ENCODE measurements at regions not wholly inside any gene's neighbourhood (a gene's known extent, or its start where the extent isn't known, plus 50 kb on each side); places are given as distances from the start of the nearest gene placed in this dataset.
"Not testable (repeated sequence)": the region's sequence is repeated elsewhere in the genome, so short reads cannot be mapped to it uniquely, and the experiment has no call there.

DNA sequence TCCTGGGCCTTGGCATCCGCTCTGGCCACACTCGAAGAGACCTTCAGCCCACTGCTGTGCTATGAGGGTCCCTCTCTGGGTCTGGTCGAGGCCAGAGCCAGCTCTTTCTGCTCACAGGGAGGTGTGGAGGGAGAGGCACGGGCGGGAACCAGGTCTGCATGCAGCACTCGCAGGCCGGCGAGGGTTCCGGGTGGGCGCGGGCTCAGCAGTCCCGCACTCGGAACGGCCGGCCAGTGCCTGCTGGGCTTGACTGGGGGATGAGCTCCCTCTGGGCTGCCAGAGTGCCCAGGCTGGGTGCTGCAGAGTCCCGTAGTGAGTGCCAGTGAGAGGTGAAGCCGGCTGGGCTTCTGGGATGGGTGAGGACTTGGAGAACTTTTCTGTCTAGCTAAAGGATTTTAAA lies 882.7 kb downstream of the XPNPEP1 start:
- DNase-seq: no peak

DNA sequence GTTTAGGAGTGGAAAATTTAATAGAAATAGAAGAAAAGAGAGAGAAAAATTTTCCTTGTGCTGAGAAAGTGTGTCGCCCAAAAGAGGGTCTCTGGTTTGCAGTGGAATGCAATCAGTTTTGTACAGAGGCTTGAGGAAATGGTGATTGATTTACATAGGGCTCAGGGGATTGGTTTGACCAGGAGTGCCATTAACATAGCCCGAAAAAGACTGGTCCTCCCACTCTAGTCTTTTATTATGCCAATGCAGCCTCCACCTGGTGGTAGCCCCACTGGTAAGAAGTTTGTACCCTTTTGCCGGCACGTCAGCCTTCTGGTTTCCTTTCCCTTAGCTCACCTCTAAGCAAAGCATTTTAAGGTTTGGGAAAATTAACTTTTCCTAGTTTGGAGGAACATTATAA lies 885.3 kb downstream of the XPNPEP1 start:
- DNase-seq: no peak

DNA sequence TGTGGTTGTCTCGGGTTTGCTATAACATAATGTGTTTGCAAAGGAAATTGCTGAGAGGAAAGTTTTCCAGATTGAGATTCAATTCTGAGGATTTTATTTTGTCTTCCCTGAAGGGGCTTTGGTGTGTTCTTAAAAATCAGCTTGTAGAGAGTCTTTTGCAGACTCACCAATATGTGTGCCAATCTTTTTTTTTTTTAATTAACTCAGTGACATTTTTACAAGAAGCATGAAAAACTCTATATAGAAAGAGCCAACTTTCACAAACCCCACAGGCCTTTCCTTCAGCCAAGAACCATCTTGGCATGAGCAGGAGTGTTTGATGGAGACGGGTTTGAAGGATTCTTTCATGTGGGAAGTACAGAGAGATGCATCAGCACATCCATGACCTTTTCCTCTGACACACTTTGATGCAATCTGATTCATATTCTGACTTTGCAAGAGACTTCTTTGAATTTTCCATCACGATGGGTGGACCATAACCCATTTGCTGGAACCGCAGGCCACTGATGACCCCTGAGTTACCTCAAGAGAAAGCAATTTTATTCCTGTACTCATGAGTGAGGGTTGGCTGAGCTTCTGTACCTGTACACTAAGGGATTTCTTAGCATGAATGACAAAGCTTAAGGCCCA lies 892.6 kb downstream of the XPNPEP1 start:
- DNase-seq: no peak

DNA sequence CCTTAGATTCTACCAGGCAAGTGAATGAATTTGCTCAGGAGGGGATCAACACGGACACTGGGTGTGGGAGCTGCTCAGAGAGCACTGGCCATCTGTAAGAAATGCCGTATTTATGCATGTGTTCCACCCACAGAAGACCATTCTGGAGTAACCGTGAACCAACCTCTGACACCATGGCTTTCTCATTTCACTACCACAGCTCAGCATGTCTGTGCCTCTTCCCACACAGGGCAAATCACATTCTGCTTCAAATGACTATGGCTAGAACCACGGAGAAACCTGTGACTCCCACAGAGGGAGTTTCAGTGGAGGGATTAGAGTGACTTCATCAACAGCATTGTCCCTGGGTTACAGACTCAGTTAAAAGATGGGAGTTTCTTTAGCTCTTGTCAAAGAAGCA lies 893.4 kb downstream of the XPNPEP1 start:
- no peak for DNase-seq

DNA sequence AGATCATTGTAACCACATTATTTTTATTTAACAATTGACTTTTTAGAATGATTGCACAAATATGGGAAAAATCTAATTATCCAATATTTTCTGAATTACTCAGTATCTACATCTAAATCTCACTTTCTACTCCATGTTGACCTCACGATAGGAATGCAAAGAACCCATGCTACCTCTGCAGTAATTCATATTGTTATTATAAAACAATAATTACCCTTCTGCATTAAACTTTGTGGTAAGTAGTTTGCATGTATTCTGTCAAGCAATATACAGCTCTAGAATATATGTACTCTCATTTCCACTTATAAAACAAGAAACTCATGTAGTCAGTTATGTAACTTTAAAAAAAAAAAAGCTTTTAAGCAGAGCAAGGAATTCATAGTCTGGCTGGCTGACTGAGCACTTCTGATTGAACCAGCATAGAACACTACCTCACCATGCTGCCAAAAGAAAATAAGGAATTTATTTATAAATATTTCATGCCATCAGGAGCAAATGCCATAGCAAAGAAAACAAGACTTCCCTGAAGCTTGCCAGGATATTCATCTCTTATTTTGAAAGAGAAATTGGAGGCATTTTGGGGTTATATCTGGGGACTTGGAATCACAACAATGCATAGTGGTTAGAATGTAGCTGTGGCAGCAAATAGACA lies 895.7 kb downstream of the XPNPEP1 start:
- no peak for DNase-seq

DNA sequence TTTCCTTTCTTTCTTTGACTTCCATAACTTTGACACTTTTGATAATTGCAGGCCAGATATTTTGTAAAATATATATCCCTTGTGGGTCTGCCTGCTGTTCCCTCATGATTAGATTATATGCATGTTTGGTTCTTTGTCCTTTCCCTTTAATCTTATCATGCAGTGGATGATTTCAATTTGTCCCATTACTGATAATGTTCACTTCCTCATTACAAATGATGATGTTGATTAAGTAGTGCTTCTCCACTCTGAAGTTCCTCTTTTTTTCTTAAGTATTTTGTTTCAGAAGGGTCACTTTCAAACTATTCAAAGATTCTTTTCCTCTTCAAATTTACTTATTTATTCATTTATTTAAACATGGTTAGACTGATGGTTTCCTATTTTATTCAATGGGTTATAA lies 898.1 kb downstream of the XPNPEP1 start:
- DNase-seq: no peak

DNA sequence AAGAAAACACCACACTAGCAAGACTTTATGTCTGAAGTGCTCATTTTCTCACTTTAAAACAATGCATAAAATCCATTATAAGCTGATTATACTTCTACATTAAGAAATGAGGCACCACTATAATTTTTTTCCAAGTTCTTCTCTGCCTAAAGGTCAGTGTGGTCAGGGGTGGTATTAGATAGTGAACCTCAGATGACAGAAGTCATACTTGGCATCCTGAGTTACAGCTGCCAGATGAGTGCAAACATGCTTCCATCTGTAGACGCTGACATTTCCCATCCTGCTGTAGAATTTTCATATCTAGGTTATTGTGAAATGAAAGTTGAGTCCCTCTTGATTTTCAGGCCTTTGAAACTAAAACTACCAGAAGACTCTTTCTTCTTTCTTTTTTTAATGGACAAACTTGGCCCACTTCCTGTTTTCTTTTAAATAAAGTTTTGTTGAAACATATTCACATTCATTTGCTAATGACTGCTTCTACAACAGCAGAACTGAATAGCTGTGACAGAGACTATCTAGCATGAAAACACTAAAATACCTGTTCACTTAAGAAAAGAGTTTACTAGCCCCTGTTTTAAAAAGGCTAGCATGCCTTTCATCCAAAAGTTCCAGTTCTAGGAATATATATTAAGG lies 900.8 kb downstream of the XPNPEP1 start:
- DNase-seq: no peak

DNA sequence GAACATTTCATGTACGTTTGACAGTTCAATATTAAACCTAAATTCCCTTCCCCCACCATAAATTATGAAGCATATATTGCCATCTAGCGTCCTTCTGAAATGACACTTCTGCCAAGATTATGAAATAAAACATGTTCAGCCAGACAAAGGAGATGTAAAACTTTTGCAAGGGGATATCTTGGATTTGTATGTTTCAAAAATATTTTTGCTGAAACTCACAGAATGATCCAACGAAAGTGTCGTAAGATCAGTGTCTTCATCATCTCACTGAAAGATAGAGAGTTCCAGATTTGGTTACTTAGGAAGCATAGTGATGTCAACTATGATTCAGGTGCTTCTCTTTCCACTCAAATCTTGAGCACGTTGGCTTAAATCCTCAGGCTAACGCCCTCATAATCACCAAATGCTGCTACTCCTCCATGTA lies 904.3 kb downstream of the XPNPEP1 start:
- DNase-seq: no peak

DNA sequence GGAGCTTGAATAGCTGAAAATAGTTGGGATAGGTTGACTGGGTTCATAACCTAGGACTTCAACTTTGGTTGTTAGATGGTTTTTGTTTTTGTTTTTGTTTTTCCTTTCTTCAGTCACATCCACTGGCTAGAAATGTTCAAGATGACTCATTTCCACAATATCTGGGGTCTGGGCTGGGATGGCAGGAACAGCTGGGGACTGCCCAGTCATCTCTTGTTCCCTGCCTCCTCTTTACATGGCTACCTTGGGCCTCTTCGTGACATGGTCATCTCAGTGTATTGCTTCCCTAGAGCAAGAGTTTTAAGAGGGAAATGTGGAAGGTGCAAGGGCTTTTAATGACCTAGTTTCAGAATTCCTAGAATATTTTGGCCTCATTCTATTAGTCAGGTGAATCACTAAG lies 915.8 kb downstream of the XPNPEP1 start:
- DNase-seq: no peak

DNA sequence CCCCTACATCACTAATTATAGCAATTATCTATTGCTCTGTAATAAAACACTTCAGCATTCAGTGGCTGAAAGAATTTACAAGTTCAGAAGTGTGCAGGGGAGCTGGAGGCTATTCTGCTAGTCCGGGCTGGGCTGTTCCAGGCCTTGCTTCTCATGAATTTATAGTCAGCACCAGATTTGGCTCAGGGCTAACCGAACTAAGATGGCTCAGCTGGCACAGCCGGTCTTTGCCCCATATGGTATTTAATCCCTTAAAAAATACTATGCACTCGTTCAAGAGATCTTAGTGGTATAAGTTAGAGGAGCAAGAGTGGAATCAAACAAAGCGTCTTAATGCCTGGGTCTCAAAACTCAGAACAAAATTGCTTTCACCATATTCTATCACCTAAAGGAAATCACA lies 932.9 kb downstream of the XPNPEP1 start:
- no peak for DNase-seq

DNA sequence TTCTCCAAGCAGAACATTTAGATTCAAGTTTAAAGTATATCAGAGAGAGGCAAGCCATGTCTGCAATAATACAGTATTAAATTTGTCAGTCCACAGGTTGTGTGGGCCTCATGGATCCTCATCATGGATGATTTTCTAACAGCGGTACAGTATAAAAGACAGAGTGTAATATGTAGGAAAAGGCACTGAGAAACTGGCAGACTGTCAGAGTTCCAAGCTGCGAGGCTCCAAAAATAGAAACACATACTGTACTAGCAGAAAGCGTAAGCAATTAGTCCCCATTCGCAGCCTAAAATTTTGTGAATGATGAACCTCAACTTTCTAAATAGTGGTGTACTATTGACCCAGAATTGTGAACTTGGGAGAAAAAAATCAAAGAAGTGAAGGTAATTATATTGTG lies 933.3 kb downstream of the XPNPEP1 start:
- no peak for DNase-seq

DNA sequence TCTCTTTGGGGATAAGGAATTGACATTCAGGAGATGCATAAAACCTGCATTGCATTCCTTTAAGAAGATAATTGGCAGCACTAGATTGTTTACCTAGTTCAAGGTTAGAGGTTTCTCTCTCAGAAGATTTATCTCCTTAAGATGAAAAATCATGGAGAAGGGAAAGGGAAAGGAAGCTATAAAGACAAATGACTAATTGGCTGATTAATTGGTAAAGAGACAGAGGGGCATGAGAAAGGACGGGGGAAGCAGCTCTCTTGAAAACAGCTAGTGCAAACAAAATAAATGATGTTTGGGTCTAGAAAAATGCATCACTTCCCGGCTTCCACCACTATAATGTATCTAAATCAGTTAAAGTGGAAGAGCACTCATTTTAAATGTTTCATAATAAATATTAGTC lies 941.2 kb downstream of the XPNPEP1 start:
- no peak for DNase-seq

DNA sequence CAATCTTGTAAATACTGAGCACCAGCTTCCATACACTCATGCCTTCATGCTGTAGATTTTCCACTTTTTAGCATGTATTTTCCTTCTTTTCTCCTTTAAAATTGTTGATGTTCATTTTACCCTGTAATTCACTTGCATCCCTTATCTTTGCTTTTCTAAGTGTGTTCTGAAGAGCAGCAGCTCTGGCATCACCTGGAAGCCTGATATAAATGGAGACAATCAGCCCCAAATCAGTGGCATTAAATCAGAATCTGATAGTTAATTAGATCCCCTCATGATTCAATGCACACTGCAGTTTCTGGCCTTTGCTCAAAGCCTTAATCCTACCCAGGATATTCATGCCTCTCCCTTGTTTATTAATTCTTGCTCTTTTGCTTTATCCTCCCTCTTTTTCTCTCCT lies 942.4 kb downstream of the XPNPEP1 start:
- DNase-seq: no peak

DNA sequence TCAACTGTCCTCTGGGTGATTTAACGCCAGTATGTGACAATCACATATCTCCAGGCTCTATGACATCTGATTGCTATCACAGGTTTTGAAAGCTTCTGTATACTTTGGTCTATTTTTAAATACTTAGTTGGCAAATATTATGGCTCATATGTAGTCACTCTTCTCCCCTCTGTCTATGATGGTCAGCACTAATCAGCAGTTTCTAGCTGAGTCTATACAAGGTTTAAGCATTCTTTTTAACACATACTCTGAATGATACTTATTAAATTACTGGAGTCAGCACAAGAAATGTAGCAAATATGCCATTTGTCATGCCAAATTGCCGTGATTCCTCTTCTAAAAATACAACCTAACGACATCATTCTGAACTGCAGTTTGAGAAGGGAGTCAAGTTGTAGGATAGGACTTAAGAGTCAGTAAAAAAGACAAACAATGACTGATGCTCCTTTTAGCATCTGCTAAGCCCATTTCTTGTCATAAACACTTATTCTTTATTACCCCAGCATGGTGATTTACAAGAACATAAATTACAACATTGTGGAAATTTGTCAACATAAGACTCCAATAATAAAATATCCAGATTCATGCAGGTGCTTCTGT lies 947.8 kb downstream of the XPNPEP1 start:
- DNase-seq: no peak

DNA sequence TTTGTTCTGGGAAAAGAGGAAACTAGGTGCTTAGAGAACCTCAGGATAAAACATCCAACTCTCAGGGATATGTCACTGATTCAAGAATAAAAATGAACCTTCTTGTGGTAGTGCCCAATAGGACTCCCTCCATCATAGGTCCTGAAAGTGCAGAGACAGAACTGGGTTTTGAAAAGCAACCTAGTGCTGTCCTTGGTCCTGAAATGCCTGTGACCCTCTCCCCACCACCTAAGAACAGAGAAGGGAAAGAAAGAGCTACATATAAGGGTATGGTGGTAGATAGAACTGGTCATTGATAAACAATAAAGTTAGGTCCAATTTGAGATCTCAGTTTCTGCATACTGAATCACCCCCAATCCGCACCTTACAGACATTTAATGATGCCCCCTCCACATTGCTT lies 953.3 kb downstream of the XPNPEP1 start:
- no peak for DNase-seq

DNA sequence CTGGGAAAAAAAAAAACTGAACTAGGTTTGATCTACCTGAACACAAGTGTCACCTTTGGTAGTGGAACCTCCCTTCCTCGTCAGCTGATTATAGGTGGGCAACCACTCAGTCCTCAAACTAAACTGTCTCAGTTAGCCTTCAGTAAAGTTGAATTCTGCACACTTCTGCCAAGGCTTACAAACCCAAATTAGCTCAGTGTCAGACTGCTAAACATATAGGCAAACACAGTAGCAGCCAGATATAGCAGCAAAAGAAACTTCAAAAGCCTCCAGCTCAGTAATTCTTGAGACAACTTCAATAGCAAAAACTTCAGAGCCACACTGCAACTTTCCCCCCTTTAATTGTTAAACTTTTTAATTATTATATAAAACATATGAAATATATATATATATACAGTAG lies 956.9 kb downstream of the XPNPEP1 start:
- no peak for DNase-seq

DNA sequence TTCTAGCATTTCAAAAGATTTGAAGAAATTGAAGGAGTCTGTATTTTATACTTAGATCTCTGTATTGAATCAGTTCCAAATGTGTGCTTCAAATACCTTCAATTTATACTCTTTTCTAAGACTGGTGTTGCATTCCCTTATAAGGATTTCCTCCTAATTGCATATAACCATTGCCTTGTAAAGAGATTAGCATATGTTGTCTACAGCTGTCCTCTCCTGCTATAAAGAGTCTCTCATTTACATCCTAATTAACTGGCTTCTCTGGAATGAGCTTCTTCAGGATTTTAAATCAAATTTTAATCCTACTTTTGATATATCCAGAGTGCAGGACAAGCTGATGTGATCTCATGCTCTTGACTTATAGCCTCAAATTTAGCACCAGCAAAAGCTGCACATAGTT lies 957.3 kb downstream of the XPNPEP1 start:
- DNase-seq: no peak

DNA sequence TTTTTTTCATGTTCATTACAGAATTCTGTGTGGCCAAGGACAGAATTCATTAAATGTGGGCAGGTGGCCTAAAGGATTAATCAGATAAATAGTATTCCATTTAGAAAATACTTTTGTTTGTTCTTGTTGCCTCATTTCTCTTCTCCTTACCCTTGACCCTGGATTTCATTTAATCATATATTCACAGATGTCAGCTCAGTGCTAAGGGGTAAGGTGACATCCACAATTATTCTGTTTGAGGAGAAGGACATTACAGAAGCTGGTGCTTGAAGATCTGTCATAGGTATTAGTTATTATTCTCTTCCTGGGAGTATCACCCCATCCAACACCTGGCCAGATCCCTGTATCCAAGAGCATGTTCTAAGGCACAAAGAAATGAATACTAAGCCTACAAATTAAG lies 961.1 kb downstream of the XPNPEP1 start:
- no peak for DNase-seq

DNA sequence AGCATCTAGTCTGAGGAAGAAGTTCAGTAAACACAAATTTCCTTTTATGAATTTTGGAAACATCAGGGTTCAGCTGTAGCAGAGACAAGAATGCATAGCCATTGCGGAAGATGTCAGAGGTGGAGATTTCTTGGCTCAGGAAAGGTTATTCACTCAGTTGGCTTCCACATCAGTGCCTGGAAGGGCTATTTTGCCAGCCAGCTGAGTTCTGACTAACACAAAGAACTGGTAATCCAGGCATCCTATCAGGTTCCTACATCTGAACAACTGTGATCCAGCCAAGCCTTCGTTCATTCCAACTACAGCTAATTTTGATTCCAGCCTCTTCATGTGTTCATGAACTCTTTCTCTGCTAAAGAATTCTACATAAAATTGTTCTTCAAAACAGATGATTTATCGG lies 965.6 kb downstream of the XPNPEP1 start:
- no peak for DNase-seq

DNA sequence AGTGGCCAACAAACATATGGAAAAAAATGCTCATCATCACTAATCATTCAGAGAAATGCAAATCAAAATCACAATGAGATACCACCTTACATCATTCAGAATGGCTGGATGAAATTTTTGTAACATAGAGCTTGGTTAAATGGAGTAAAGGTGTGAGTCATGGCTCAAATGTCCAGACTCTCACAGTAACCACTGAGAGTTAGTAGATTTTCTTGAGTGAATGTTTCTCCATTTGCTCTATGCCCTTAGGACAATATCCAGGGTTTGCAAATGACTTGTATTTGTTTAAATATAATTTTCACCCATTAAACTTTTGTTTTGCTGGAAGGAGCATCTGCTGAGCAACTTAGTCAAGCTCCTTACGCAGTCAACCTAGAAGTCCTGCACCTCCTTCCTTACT lies 967.2 kb downstream of the XPNPEP1 start:
- DNase-seq: no peak

DNA sequence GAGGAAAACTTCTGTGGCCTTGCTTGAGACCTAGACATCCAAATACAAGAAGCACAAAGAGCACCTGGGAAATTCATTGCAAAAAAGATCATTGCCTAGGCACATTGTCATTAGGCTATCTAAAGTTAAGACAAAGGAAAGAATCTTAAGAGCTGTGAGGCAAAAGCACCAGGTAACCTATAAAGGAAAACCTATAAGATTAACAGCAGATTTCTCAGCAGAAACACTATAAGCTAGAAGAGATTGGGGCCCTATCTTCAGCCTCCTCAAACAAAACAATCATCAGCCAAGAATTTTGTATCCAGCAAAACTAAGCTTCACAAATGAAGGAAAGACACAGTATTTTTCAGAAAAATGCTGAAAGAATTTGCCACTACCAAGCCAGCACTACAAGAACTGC lies 1003.3 kb downstream of the XPNPEP1 start:
- not testable (repeated sequence) for DNase-seq

DNA sequence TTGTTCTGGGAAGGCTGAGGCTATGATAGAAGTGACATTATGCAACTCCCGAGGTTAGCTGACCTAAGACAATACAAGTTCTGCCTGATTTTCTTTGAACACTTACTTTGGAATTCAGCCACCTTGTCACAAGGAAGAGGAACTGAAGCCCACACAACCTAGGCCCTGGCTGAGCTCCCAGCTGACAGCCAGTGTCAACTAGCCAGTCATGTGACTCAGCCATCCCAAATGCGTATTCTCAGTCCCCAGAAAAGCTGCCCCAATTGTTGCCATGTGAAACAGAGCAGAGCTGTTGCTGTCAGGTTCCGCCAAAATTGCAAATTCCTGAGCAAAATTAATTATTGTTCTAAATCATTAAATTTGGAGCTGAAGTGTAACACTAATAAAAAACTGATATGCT lies 1010.0 kb downstream of the XPNPEP1 start:
- DNase-seq: no peak

DNA sequence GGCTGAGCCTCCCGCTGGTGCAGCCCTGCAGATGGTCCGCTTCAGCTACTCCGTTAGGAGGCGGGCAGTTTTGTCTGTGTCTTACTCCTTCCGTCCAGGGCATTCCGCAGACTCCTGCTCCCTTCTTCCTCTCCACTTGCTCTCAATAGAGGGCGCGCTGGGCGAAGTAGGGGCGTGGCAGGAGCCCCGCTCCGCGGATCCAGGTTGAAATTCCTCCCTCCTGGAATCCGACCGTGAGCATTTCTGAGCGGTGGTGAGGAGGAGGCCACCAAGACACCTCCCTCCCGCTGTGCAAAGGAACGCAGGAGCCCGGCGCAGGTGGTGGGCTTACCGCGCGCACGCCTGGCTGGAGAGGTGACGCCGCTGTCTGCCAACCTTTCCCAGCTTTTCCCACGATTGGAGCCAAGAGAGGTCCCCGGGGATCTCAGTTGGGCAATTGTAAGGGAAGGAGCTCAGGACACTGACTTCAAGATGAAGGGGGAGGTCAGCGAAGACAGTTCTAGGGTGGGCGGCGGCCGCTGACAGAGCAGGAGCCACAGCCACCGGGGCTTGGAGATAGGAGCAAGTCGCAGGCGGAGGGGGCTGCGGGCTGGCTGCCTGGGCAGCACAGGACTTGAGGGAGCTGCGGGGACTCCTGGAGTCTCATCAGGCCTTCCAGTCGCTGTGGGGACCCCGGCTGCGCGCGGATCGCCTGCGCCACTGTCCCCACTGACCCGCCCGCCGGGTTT lies 1011.3 kb downstream of the XPNPEP1 start:
- DNase-seq: no peak

DNA sequence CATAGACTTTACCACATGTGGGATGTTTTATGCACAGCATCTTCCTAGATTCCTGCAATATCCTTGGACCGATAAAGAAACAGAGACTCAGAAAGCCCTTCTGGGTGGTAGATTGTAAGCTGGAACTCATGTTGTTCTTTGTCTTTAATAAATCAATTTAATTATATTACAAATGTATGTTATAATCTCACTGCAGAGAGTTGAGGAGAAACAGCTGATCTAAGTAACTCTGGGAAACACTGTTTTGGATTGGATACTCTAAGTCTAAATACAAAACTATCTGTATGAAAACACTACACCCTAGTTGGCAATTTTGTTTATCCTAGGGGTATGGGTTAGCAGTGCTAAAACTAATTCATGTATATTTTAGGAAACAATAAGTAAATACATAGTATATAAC lies 1015.2 kb downstream of the XPNPEP1 start:
- DNase-seq: no peak
